ENCODE measurements at regions not wholly inside any gene's neighbourhood (a gene's known extent, or its start where the extent isn't known, plus 50 kb on each side); places are given as distances from the start of the nearest gene placed in this dataset.
"Not testable (repeated sequence)": the region's sequence is repeated elsewhere in the genome, so short reads cannot be mapped to it uniquely, and the experiment has no call there.

- Histone ChIP-seq H3K27me3 (ENCODE audit: control insufficient read depth, insufficient read depth, low read length) (no peaks in the 10 kb centered on the region), H3K27ac (ENCODE audit: insufficient read depth, low read length) (no peak overlapping the region), H3K79me2 (ENCODE audit: control insufficient read depth, insufficient read depth, low read length) (no peaks in the 10 kb centered on the region), H4K20me1 (ENCODE audit: control insufficient read depth, extremely low read depth, insufficient read depth, low read length) (no peaks in the 10 kb centered on the region), H3K4me3 (replicated peaks in 1 of 4; ENCODE audit: control extremely low read depth in 1 of 4, insufficient read depth in 1 of 4, low read depth in 3 of 4, low read length in 4 of 4) (no peak overlapping the region), H3K4me1 (ENCODE audit: control insufficient read depth, extremely low read depth, insufficient read depth, low read length) (no peaks in the 10 kb centered on the region), H3K9me3 (ENCODE audit: control insufficient read depth, insufficient read depth, low read depth, low read length) (no peaks in the 10 kb centered on the region), H3K9ac (ENCODE audit: insufficient read depth, low read length) (no peak overlapping the region), H3K4me2 (ENCODE audit: extremely low read depth, insufficient read depth, low read length) (no peak overlapping the region), H2AFZ (ENCODE audit: low read length) (no peak overlapping the region), H3K36me3 (ENCODE audit: control insufficient read depth, insufficient read depth, low read length) (no peaks in the 10 kb centered on the region)
- DNase-seq (ENCODE audit: low read depth in 2 of 2) = no peak
- TF ChIP-seq EZH2 (IDR thresholded peaks at IDR 0.05; ENCODE audit: low read length, missing control alignments) = no peak
- TF ChIP-seq CTCF (conservative IDR thresholded peaks at IDR 0.05 in 1 of 2, IDR thresholded peaks at IDR 0.05 in 1 of 2; ENCODE audit: low read depth in 1 of 2, low read length in 2 of 2) = no peak
Measured at GRCh38 chr5:12662545-12663314, 758.5 kb upstream of the CTNND2 start.

- no peaks in the 10 kb centered on the region for H3K27me3 ChIP-seq (ENCODE audit: control insufficient read depth, insufficient read depth, low read length)
- no peaks in the 10 kb centered on the region for H3K79me2 ChIP-seq (ENCODE audit: control insufficient read depth, insufficient read depth, low read length)
- no peaks in the 10 kb centered on the region for H3K9me3 ChIP-seq (ENCODE audit: control insufficient read depth, insufficient read depth, low read depth, low read length)
Measured at GRCh38 chr5:12661617-12662370, 757.5 kb upstream of the CTNND2 start.

GRCh38 chr5:12660279-12661107 is 756.2 kb upstream of the CTNND2 start:
- H3K27ac ChIP-seq (ENCODE audit: insufficient read depth, low read length) = not testable (repeated sequence)

More at GRCh38 chr5:12661617-12662370, 757.5 kb upstream of the CTNND2 start:
- no peak for TF ChIP-seq CTCF (conservative IDR thresholded peaks at IDR 0.05 in 1 of 2, IDR thresholded peaks at IDR 0.05 in 1 of 2; ENCODE audit: low read depth in 1 of 2, low read length in 2 of 2)
- TF ChIP-seq EZH2 (IDR thresholded peaks at IDR 0.05; ENCODE audit: low read length, missing control alignments) = no peak
- DNase-seq (ENCODE audit: low read depth in 2 of 2) = no peak
- Histone ChIP-seq H3K4me2 (ENCODE audit: extremely low read depth, insufficient read depth, low read length) (no peak overlapping the region), H4K20me1 (ENCODE audit: control insufficient read depth, extremely low read depth, insufficient read depth, low read length) (no peaks in the 10 kb centered on the region), H3K4me3 (replicated peaks in 1 of 4; ENCODE audit: control extremely low read depth in 1 of 4, insufficient read depth in 1 of 4, low read depth in 3 of 4, low read length in 4 of 4) (no peak overlapping the region), H3K4me1 (ENCODE audit: control insufficient read depth, extremely low read depth, insufficient read depth, low read length) (no peaks in the 10 kb centered on the region), H3K9ac (ENCODE audit: insufficient read depth, low read length) (no peak overlapping the region), H3K36me3 (ENCODE audit: control insufficient read depth, insufficient read depth, low read length) (no peaks in the 10 kb centered on the region), H3K27ac (ENCODE audit: insufficient read depth, low read length) (no peak overlapping the region), H2AFZ (ENCODE audit: low read length) (no peak overlapping the region)

More at GRCh38 chr5:12660279-12661107, 756.2 kb upstream of the CTNND2 start:
- not testable (repeated sequence) for H3K4me1 ChIP-seq (ENCODE audit: control insufficient read depth, extremely low read depth, insufficient read depth, low read length); H2AFZ ChIP-seq (ENCODE audit: low read length); H3K27me3 ChIP-seq (ENCODE audit: control insufficient read depth, insufficient read depth, low read length); H3K9ac ChIP-seq (ENCODE audit: insufficient read depth, low read length); H3K36me3 ChIP-seq (ENCODE audit: control insufficient read depth, insufficient read depth, low read length); H3K4me2 ChIP-seq (ENCODE audit: extremely low read depth, insufficient read depth, low read length); DNase-seq (ENCODE audit: low read depth in 2 of 2); H3K4me3 ChIP-seq (replicated peaks in 1 of 4; ENCODE audit: control extremely low read depth in 1 of 4, insufficient read depth in 1 of 4, low read depth in 3 of 4, low read length in 4 of 4); H3K9me3 ChIP-seq (ENCODE audit: control insufficient read depth, insufficient read depth, low read depth, low read length); H4K20me1 ChIP-seq (ENCODE audit: control insufficient read depth, extremely low read depth, insufficient read depth, low read length); H3K79me2 ChIP-seq (ENCODE audit: control insufficient read depth, insufficient read depth, low read length)

Measured in fibroblast of lung (primary cell).